ENCODE measurements at regions not wholly inside any gene's neighbourhood (a gene's known extent, or its start where the extent isn't known, plus 50 kb on each side); places are given as distances from the start of the nearest gene placed in this dataset.

DNA sequence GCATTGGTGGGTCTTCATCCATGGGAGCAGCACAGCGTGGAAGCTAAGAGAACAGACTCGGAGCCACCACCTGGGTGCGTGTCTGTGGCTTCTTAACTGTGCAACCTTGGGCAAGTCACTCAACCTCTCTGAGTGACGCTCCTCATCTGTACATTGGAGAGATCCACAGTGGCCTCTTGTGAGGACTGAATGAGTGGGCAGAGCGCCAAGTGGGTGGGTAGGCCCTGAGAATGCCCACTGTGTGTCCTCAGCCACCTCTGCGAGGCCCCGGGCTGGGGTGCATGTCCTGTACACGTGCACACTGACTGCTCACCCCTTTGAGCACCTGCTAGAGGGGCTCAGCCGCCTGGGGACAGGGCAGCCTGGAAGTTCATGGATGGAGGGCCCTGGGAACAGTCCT lies 99.6 kb upstream of the PRR23E start:
- Mint-ChIP-seq H3K36me3 (ENCODE audit: insufficient read depth in 1 of 3, low read depth in 3 of 3) (peaks cover 0 to 12% (median 3%) of the 10 kb centered on the region in 3 experiments; a peak in 4 of 7 replicates), H3K9me3 (peaks cover 6 to 13% of the 10 kb centered on the region in 2 experiments; a peak in 4 of 5 replicates), H3K4me3 (no peak overlapping the region), H3K27me3 (ENCODE audit: low read depth) (peaks cover 7% of the 10 kb centered on the region), H3K4me1 (peaks cover 0 to 23% of the 10 kb centered on the region in 2 experiments; a peak in 3 of 4 replicates), H3K27ac (peak overlapping the region in 1 of 3 experiments; percentile 77; a peak in 1 of 7 replicates)
- no peak overlapping the region for H2BK20ac ChIP-seq (ENCODE audit: low read depth, low read length, poor library complexity, severe bottlenecking)
- H4K5ac ChIP-seq (ENCODE audit: insufficient read length, low read depth, low read length) = no peak overlapping the region
- no peaks in the 10 kb centered on the region for H3K79me1 ChIP-seq (ENCODE audit: insufficient read depth, low read depth, low read length, poor library complexity, severe bottlenecking)
- H3K4me1 ChIP-seq (ENCODE audit: insufficient read depth, low read length) = no peaks in the 10 kb centered on the region
- no peak overlapping the region for H4K8ac ChIP-seq (replicated peaks; ENCODE audit: insufficient read length, low read depth, low read length)
- no peak overlapping the region for H2AK5ac ChIP-seq (ENCODE audit: insufficient read length, low read length)
- no CpG with 5 or more reads among the region's 9 CpGs for WGBS (ENCODE audit: extremely low coverage, insufficient read length, low lambda C conversion rate)
- no peaks in the 10 kb centered on the region for H4K20me1 ChIP-seq (ENCODE audit: control insufficient read depth, insufficient read depth, insufficient read length)
- no peak for DNase-seq
- no peaks in the 10 kb centered on the region for H3K79me2 ChIP-seq (ENCODE audit: insufficient read depth, low read length)
- no peak overlapping the region for H3K4me2 ChIP-seq (ENCODE audit: insufficient read depth, insufficient read length, low read length)
- no peak overlapping the region for H3K4ac ChIP-seq (ENCODE audit: low read depth, low read length)
- no peak overlapping the region for H4K91ac ChIP-seq (ENCODE audit: insufficient read length, low read depth, low read length)
- H2BK120ac ChIP-seq (ENCODE audit: low read depth, low read length, poor library complexity, severe bottlenecking) = no peak overlapping the region
- no peaks in the 10 kb centered on the region for H3K27me3 ChIP-seq (ENCODE audit: insufficient read depth, low read length)
- H3T11ph ChIP-seq (ENCODE audit: low read length) = no peak overlapping the region
- H2BK12ac ChIP-seq (ENCODE audit: insufficient read length, low read depth, low read length) = no peak overlapping the region
- no peaks in the 10 kb centered on the region for H3K9me3 ChIP-seq (ENCODE audit: control insufficient read depth, low read depth, low read length)
- H2AFZ ChIP-seq (ENCODE audit: low read length) = no peak overlapping the region
- H3K23me2 ChIP-seq (ENCODE audit: insufficient read length, low read depth, low read length, poor library complexity, severe bottlenecking) = no peaks in the 10 kb centered on the region
- no peak overlapping the region for H3K14ac ChIP-seq (ENCODE audit: insufficient read depth, low read length)
- H3K27ac ChIP-seq (ENCODE audit: insufficient read length, low read depth, low read length) = no peak overlapping the region
- no peak overlapping the region for H3K23ac ChIP-seq (ENCODE audit: insufficient read length, low read depth, low read length)
- H2BK5ac ChIP-seq (ENCODE audit: insufficient read length, low read length) = no peak overlapping the region
- H3K18ac ChIP-seq (ENCODE audit: insufficient read length, low read depth, low read length) = no peak overlapping the region
- no peak overlapping the region for H3K9ac ChIP-seq (ENCODE audit: extremely low read depth, insufficient read length, low read length)
- no peak overlapping the region for H2BK15ac ChIP-seq (ENCODE audit: low read depth, low read length)
- TF ChIP-seq, protein P1, sequence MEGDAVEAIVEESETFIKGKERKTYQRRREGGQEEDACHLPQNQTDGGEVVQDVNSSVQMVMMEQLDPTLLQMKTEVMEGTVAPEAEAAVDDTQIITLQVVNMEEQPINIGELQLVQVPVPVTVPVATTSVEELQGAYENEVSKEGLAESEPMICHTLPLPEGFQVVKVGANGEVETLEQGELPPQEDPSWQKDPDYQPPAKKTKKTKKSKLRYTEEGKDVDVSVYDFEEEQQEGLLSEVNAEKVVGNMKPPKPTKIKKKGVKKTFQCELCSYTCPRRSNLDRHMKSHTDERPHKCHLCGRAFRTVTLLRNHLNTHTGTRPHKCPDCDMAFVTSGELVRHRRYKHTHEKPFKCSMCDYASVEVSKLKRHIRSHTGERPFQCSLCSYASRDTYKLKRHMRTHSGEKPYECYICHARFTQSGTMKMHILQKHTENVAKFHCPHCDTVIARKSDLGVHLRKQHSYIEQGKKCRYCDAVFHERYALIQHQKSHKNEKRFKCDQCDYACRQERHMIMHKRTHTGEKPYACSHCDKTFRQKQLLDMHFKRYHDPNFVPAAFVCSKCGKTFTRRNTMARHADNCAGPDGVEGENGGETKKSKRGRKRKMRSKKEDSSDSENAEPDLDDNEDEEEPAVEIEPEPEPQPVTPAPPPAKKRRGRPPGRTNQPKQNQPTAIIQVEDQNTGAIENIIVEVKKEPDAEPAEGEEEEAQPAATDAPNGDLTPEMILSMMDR (conservative IDR thresholded peaks at IDR 0.05) = no peak
- H3K56ac ChIP-seq (ENCODE audit: insufficient read length, low read depth, low read length) = no peak overlapping the region

Data from H9 (cell line).